Adrenal gland (tissue), 5 donors: ENCODE measurements at regions not wholly inside any gene's neighbourhood (a gene's known extent, or its start where the extent isn't known, plus 50 kb on each side); places are given as distances from the start of the nearest gene placed in this dataset.

ENCODE experiments used
- POLR2A ChIP-seq, 2 donors: fragments of 450-650 bp; IDR thresholded peaks; one replicate each; pipeline ENCODE4 v1.6.1; 2017; ENCODE audit warnings: antibody characterized with exemption in 2 of 2, mild to moderate bottlenecking in 2 of 2, moderate library complexity in 1 of 2
- TF ChIP-seq, protein P1 (sequence below), 6 experiments: fragments of 450-650 bp in 4 of 6; fragments of 200-600 bp in 2 of 6; sonication (generic) in 1 of 6; IDR thresholded peaks; 1 replicate in 5 of 6; 2 replicates in 1 of 6; pipeline versions ENCODE4 v1.5.1 to v1.8.0; 2016 to 2021; ENCODE audit warnings: antibody characterized with exemption in 6 of 6, mild to moderate bottlenecking in 2 of 6, moderate library complexity in 1 of 6
- donor health status: DM: no; HTN: no; CAD: no.

DNA sequence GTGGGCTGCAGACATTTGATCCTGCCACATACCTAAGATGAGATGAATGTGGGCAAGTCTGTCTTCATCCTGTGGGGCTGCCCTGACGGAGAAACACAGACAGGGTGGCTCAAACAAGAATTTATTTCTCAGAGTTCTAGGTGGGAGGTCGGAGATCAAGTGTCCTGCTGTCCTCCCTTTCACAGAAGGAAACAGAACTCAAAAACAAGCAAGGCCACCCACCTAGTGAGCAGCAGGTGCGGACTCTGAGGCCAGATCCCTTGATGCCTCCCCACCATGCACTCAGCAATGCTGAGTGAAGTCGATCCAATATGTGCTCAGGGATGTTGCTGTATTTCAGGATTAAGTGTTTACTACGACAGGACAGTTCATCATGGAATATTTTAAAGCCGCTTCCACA lies 63.0 kb upstream of the SNTG2 start:
- TF ChIP-seq, protein P1, sequence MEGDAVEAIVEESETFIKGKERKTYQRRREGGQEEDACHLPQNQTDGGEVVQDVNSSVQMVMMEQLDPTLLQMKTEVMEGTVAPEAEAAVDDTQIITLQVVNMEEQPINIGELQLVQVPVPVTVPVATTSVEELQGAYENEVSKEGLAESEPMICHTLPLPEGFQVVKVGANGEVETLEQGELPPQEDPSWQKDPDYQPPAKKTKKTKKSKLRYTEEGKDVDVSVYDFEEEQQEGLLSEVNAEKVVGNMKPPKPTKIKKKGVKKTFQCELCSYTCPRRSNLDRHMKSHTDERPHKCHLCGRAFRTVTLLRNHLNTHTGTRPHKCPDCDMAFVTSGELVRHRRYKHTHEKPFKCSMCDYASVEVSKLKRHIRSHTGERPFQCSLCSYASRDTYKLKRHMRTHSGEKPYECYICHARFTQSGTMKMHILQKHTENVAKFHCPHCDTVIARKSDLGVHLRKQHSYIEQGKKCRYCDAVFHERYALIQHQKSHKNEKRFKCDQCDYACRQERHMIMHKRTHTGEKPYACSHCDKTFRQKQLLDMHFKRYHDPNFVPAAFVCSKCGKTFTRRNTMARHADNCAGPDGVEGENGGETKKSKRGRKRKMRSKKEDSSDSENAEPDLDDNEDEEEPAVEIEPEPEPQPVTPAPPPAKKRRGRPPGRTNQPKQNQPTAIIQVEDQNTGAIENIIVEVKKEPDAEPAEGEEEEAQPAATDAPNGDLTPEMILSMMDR (IDR thresholded peaks at IDR 0.05) = no peak
- no peak for TF ChIP-seq POLR2A (IDR thresholded peaks at IDR 0.05)
